Endodermal cell (in vitro differentiated cells): ENCODE measurements at regions not wholly inside any gene's neighbourhood (a gene's known extent, or its start where the extent isn't known, plus 50 kb on each side); places are given as distances from the start of the nearest gene placed in this dataset.

Experiments
- DNase-seq: peaks from one replicate; pipeline ENCODE4 v3.0.0-alpha.2; 2017
- H3K27ac ChIP-seq: 2 replicates; pipeline ENCODE4 v1.5.1; 2013; ENCODE audit warnings: mild to moderate bottlenecking, low read depth, low read length, moderate library complexity
- H3K27me3 ChIP-seq: 2 replicates; pipeline ENCODE4 v1.6.1; 2013; ENCODE audit warnings: mild to moderate bottlenecking, low read length, moderate library complexity; ENCODE audit not compliant: insufficient read depth, control insufficient read depth, poor library complexity, severe bottlenecking
- H3K36me3 ChIP-seq: 2 replicates; pipeline ENCODE4 v1.7.0; 2013; ENCODE audit warnings: mild to moderate bottlenecking, low read length, moderate library complexity; ENCODE audit not compliant: control insufficient read depth, insufficient read depth
- H3K4me1 ChIP-seq: one replicate; pipeline ENCODE4 v1.7.0; 2013; ENCODE audit warnings: low read length; ENCODE audit not compliant: control insufficient read depth, insufficient read depth
- H3K4me3 ChIP-seq: 2 replicates; pipeline ENCODE4 v1.5.1; 2013; ENCODE audit warnings: mild to moderate bottlenecking, low read length, moderate library complexity
- H3K9ac ChIP-seq: 2 replicates; pipeline ENCODE4 v1.6.1; 2013; ENCODE audit warnings: mild to moderate bottlenecking, low read length, moderate library complexity; ENCODE audit not compliant: poor library complexity, severe bottlenecking; ENCODE audit errors: extremely low read depth
- H3K9me3 ChIP-seq: 2 replicates; pipeline ENCODE4 v1.6.1; 2013; ENCODE audit warnings: mild to moderate bottlenecking, low read length, moderate library complexity; ENCODE audit not compliant: control insufficient read depth
- H3K27ac Mint-ChIP-seq: 2 replicates; pipeline ENCODE4 v1.8.0; 2020; ENCODE audit warnings: mixed read lengths
- H3K27me3 Mint-ChIP-seq: 2 replicates; pipeline ENCODE4 v1.8.0; 2021; ENCODE audit warnings: mild to moderate bottlenecking, mixed read lengths; ENCODE audit not compliant: insufficient read depth
- H3K36me3 Mint-ChIP-seq: 2 replicates; pipeline ENCODE4 v1.8.0; 2020; ENCODE audit warnings: low read depth, mixed read lengths
- H3K4me1 Mint-ChIP-seq: 2 replicates; pipeline ENCODE4 v1.8.0; 2020; ENCODE audit warnings: mixed read lengths
- H3K4me3 Mint-ChIP-seq: 2 replicates; pipeline ENCODE4 v1.8.0; 2020; ENCODE audit warnings: mild to moderate bottlenecking, moderate library complexity, mixed read lengths
- H3K9me3 Mint-ChIP-seq: 2 replicates; pipeline ENCODE4 v1.8.0; 2020; ENCODE audit warnings: mild to moderate bottlenecking, mixed read lengths
- CTCF ChIP-seq: fragments of 200-600 bp; sonication (generic); conservative IDR thresholded peaks from 2 replicates; pipeline ENCODE4 v1.5.0; 2021; ENCODE audit warnings: antibody characterized with exemption, mild to moderate bottlenecking
- WGBS, 2 experiments: methylation state at CpG; one replicate each; pipeline versions ENCODE4 v1.1.5 to v1.1.7; 2013; ENCODE audit warnings: missing lambda C conversion rate in 2 of 2, mixed read lengths in 1 of 2; ENCODE audit not compliant: insufficient coverage in 1 of 2, insufficient read length in 1 of 2; 5-methylcytosine and 5-hydroxymethylcytosine counted together

GRCh38 chrX:14352511-14352910, 176.8 kb upstream of the GLRA2 start:
- no peak for TF ChIP-seq CTCF
- peak overlapping the region; percentile 5 for H3K9ac ChIP-seq
- peak overlapping the region; percentile 91 for H3K27ac Mint-ChIP-seq

GRCh38 chrX:14351611-14352303, 177.6 kb upstream of the GLRA2 start:
- no peak overlapping the region for H3K4me3 Mint-ChIP-seq
- WGBS, 2 experiments: 22 to 60% methylated on average over 1 to 5 of the region's 5 CpGs
- H3K27me3 ChIP-seq: no peaks in the 10 kb centered on the region
- no peaks in the 10 kb centered on the region for H3K36me3 Mint-ChIP-seq
- peaks cover 10% of the 10 kb centered on the region for H3K4me1 Mint-ChIP-seq
- peak overlapping the region; percentile 5 for H3K9ac ChIP-seq
- no peak for TF ChIP-seq CTCF
- H3K4me3 ChIP-seq: peak overlapping the region; percentile 39
- H3K27ac Mint-ChIP-seq: peak overlapping the region; percentile 91
- no peaks in the 10 kb centered on the region for H3K27me3 Mint-ChIP-seq
- H3K36me3 ChIP-seq: no peaks in the 10 kb centered on the region
- peak; percentile 44 for DNase-seq
- peaks cover 8% of the 10 kb centered on the region for H3K4me1 ChIP-seq
- peak overlapping the region; percentile 92 for H3K27ac ChIP-seq
- peaks cover 10% of the 10 kb centered on the region for H3K9me3 ChIP-seq
- H3K9me3 Mint-ChIP-seq: peaks cover 61% of the 10 kb centered on the region

More at GRCh38 chrX:14352511-14352910, 176.8 kb upstream of the GLRA2 start:
- H3K27me3 ChIP-seq: no peaks in the 10 kb centered on the region
- peaks cover 10% of the 10 kb centered on the region for H3K9me3 ChIP-seq
- no peaks in the 10 kb centered on the region for H3K36me3 Mint-ChIP-seq
- no peak overlapping the region for H3K4me3 Mint-ChIP-seq
- peaks cover 64% of the 10 kb centered on the region for H3K9me3 Mint-ChIP-seq
- DNase-seq: no peak
- peak overlapping the region; percentile 92 for H3K27ac ChIP-seq
- H3K36me3 ChIP-seq: no peaks in the 10 kb centered on the region
- no peaks in the 10 kb centered on the region for H3K27me3 Mint-ChIP-seq
- H3K4me1 Mint-ChIP-seq: peaks cover 10% of the 10 kb centered on the region
- no CpG with 5 or more reads among the region's 1 CpG for WGBS, 2 experiments
- H3K4me3 ChIP-seq: peak overlapping the region; percentile 39
- H3K4me1 ChIP-seq: peaks cover 8% of the 10 kb centered on the region

GRCh38 chrX:14347523-14347922, 181.8 kb upstream of the GLRA2 start:
- H3K9ac ChIP-seq: no peak overlapping the region
- no peaks in the 10 kb centered on the region for H3K36me3 ChIP-seq
- H3K27ac ChIP-seq: no peak overlapping the region
- Mint-ChIP-seq H3K27me3 (no peaks in the 10 kb centered on the region), H3K4me1 (peaks cover 10% of the 10 kb centered on the region), H3K36me3 (no peaks in the 10 kb centered on the region), H3K27ac (no peak overlapping the region), H3K9me3 (peaks cover 55% of the 10 kb centered on the region), H3K4me3 (no peak overlapping the region)
- peaks cover 5% of the 10 kb centered on the region for H3K9me3 ChIP-seq
- H3K27me3 ChIP-seq: no peaks in the 10 kb centered on the region
- no peak for TF ChIP-seq CTCF
- no peak overlapping the region for H3K4me3 ChIP-seq
- H3K4me1 ChIP-seq: peaks cover 3% of the 10 kb centered on the region
- no peak for DNase-seq
